Cardiac muscle cell (in vitro differentiated cells and primary cell): ENCODE measurements at regions not wholly inside any gene's neighbourhood (a gene's known extent, or its start where the extent isn't known, plus 50 kb on each side); places are given as distances from the start of the nearest gene placed in this dataset.

Source experiments
- DNase-seq, 2 donors: peaks; one replicate each; pipeline versions ENCODE4 v3.0.0 to v3.0.0-alpha.2; 2010 to 2017; ENCODE audit warnings: low read depth in 1 of 2, low spot score in 1 of 2
- H3K27ac ChIP-seq: fragments of 200-600 bp; sonication (generic); 2 replicates; pipeline ENCODE4 v1.5.1; 2016
- H3K27me3 ChIP-seq: fragments of 200-600 bp; sonication (generic); 2 replicates; pipeline ENCODE4 v1.6.0; 2016; ENCODE audit warnings: control low read depth
- H3K36me3 ChIP-seq: fragments of 200-600 bp; sonication (generic); 2 replicates; pipeline ENCODE4 v1.5.1; 2016; ENCODE audit warnings: control low read depth
- H3K4me1 ChIP-seq: fragments of 200-600 bp; sonication (generic); 2 replicates; pipeline ENCODE4 v1.8.1; 2017; ENCODE audit warnings: low read depth, mild to moderate bottlenecking, mixed run types
- H3K4me3 ChIP-seq: fragments of 200-600 bp; sonication (generic); 2 replicates; pipeline ENCODE4 v1.5.1; 2016; ENCODE audit warnings: mild to moderate bottlenecking
- H3K9me3 ChIP-seq: fragments of 200-600 bp; sonication (generic); 2 replicates; pipeline ENCODE4 v1.5.1; 2017; ENCODE audit warnings: low read depth, mild to moderate bottlenecking, control low read depth
- CTCF ChIP-seq: IDR thresholded peaks from 2 replicates; pipeline ENCODE4 v1.5.1; 2012; ENCODE audit warnings: low read depth, mild to moderate bottlenecking, low read length

DNA sequence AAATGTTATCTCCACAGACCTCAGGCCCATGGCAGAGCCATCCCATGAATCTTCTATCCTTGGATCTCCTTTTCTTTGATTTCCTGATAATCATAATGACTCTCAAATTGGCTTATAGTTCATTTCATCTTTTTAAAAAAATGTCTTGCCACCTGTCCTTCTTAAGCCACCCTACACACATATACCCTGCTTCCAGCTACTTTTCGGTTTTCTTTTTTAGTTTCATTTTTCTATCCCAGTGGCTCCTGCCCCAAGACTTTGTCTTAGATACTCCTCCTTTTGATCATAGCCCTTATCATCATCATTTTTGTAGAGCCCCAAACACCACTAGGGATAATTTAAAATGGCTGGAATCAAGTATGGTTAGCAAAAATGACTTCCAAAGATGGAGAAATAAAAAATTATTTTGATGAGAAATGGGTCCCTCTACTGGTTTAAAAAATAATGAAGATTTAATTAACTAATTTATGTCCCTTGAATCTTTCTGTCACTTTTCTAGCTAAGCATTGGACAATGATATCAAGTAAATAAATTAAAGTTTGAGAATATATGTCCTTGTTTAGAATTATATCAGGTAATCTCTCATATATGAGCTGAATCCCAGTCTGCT, 277.3 kb upstream of the SEMA3D start:
- Histone ChIP-seq H3K4me1 (no peaks in the 10 kb centered on the region), H3K9me3 (no peaks in the 10 kb centered on the region), H3K27me3 (no peaks in the 10 kb centered on the region), H3K4me3 (no peak overlapping the region), H3K27ac (no peak overlapping the region), H3K36me3 (no peaks in the 10 kb centered on the region)
- peak; percentile 22 for TF ChIP-seq CTCF
- DNase-seq = peak in 1 of 2 donors; percentile 28

DNA sequence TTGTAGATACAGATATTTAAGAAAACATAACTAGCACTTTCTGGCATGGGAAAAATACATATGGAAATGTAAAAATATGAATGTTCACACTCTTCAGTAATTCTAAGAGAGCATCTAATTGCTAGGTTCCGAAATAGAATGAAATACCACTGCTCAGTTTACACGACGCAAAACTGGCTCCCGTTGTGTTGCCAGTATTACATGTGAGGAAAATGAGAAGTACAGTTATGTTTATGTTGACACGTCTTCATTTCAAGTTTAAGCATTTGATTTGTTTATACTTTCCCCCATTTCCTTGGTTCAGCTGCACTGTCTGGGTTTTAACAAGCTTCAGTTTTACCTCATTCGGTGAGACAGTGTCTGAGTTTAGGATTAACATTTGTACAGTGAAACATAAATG, 275.8 kb upstream of the SEMA3D start:
- Histone ChIP-seq H3K4me3 (no peak overlapping the region), H3K27ac (no peak overlapping the region), H3K9me3 (no peaks in the 10 kb centered on the region), H3K36me3 (no peaks in the 10 kb centered on the region), H3K27me3 (no peaks in the 10 kb centered on the region), H3K4me1 (no peaks in the 10 kb centered on the region)
- no peak for TF ChIP-seq CTCF
- DNase-seq = no peak

- no peak overlapping the region for H3K4me3 ChIP-seq
- no peak for TF ChIP-seq CTCF
Measured at GRCh38 chr7:85457911-85458310, 271.1 kb upstream of the SEMA3D start.

DNA sequence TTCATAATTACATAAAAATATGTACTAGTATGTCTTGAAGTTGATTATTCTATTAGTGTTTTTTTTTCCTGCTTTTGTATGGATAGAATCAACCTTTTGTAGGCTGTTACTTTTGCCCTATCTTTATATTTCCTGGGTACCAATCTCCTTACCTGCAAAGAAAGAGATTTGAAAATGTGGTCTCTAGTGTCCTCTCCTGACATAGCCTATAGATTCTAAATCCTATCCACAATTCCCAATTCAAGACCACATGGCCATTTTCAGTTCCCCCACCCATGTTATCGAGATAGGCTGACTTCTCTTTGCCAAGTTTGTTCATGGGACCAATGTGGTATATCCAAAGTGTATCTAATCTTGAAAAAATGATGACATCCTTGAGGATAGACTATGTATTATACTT, 269.4 kb upstream of the SEMA3D start:
- no peaks in the 10 kb centered on the region for H3K9me3 ChIP-seq
- H3K4me1 ChIP-seq = no peaks in the 10 kb centered on the region
- H3K27me3 ChIP-seq = no peaks in the 10 kb centered on the region
- H3K27ac ChIP-seq = no peak overlapping the region
- H3K36me3 ChIP-seq = no peaks in the 10 kb centered on the region
- no peak for TF ChIP-seq CTCF
- DNase-seq = no peak
- no peak overlapping the region for H3K4me3 ChIP-seq

More at GRCh38 chr7:85457911-85458310, 271.1 kb upstream of the SEMA3D start:
- no peaks in the 10 kb centered on the region for H3K9me3 ChIP-seq
- H3K27me3 ChIP-seq = no peaks in the 10 kb centered on the region
- no peaks in the 10 kb centered on the region for H3K4me1 ChIP-seq
- DNase-seq = peak in 1 of 2 donors; percentile 66
- H3K36me3 ChIP-seq = no peaks in the 10 kb centered on the region
- H3K27ac ChIP-seq = no peak overlapping the region

DNA sequence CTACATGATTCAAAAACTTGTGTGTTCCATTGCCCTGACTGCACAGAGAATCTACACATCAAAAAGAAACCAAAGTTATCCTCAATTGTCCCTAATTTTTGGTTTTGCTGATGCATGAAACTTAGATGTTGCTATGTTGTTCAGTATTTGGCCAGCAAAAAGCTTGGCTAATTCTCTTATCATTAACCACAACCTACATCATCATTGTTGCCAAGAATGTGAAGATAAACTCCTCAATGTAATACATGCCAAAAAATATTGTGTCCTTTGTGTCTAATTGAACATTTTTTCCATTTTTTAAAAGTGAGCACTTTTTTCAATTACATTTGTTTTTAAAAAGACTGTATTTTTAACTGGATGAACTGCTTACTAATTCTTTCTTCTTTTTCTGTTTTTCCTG, 268.0 kb upstream of the SEMA3D start:
- Histone ChIP-seq H3K4me1 (no peaks in the 10 kb centered on the region), H3K27me3 (no peaks in the 10 kb centered on the region), H3K9me3 (no peaks in the 10 kb centered on the region), H3K4me3 (no peak overlapping the region), H3K36me3 (no peaks in the 10 kb centered on the region), H3K27ac (no peak overlapping the region)
- no peak for TF ChIP-seq CTCF
- peak in 1 of 2 donors; percentile 91 for DNase-seq
